GM13977 (cell line): ENCODE measurements at regions not wholly inside any gene's neighbourhood (a gene's known extent, or its start where the extent isn't known, plus 50 kb on each side); places are given as distances from the start of the nearest gene placed in this dataset.

Experiments used
- DNase-seq: peaks from one replicate; pipeline ENCODE4 v3.0.0; 2012; ENCODE audit warnings: low spot score
- in situ Hi-C: fragments of 300-500 bp; cut with MboI; formaldehyde crosslinking; loops from one replicate; pipeline ENCODE4 v1.12.0; 2022; ENCODE audit warnings: low sequenced_read_pairs, low pct_unique_long_range_greater_than_20kb, mixed read lengths, inconsistent platforms; ENCODE audit not compliant: unreplicated experiment
- TF ChIP-seq, protein P1 (sequence below): IDR thresholded peaks from 2 replicates; pipeline ENCODE4 v1.5.1; 2012; ENCODE audit warnings: mild to moderate bottlenecking, control low read depth; ENCODE audit not compliant: insufficient read depth; ENCODE audit errors: extremely low read depth, missing control alignments

DNA sequence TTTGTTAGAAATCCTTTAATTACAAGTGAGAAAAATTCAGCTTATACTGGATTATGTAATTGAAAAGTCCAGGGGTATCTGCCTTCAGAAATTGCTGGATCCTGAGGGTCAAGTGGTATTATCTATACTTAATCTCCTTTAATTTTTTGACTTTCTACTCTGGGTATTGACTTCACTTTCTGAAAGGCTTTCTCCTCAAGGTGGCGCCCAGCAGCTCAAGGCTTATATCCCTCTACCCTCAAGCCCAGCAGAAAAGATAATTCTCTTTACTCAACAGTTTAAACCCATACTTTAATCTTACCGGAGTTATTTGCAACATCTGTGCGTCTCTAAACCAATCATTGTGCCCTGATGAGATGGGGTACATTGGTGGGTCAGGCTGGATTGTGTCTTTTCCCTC is 129.5 kb downstream of the LARP7 start:
- peak; percentile 37 for DNase-seq
- in situ Hi-C loops: loop anchor here (10.0 to 25.0 kb wide), 2 partner anchors 142 to 429 kb away; no protein-coding TSS in a partner anchor
- TF ChIP-seq, protein P1, sequence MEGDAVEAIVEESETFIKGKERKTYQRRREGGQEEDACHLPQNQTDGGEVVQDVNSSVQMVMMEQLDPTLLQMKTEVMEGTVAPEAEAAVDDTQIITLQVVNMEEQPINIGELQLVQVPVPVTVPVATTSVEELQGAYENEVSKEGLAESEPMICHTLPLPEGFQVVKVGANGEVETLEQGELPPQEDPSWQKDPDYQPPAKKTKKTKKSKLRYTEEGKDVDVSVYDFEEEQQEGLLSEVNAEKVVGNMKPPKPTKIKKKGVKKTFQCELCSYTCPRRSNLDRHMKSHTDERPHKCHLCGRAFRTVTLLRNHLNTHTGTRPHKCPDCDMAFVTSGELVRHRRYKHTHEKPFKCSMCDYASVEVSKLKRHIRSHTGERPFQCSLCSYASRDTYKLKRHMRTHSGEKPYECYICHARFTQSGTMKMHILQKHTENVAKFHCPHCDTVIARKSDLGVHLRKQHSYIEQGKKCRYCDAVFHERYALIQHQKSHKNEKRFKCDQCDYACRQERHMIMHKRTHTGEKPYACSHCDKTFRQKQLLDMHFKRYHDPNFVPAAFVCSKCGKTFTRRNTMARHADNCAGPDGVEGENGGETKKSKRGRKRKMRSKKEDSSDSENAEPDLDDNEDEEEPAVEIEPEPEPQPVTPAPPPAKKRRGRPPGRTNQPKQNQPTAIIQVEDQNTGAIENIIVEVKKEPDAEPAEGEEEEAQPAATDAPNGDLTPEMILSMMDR: peak; percentile 48

DNA sequence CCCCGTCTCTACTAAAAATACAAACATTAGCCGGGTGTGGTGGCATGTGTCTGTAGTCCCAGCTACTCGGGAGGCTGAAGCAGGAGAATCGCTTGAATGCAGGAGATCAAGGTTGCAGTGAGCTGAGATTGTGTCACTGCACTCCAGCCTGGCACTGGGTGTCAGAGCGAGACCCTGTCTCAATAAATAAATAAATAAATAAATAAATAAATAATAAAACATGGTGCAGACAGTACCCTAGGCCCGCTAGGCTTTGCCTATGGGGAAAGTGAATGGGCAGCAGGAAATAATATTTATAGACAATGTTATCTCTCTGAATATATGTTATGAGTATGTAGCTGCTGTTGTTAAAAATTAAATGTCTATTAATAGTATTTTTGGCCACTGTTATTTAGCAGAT is 130.4 kb downstream of the LARP7 start:
- TF ChIP-seq, protein P1: no peak
- in situ Hi-C loops: loop anchor here (10.0 to 25.0 kb wide), 2 partner anchors 143 to 430 kb away; no protein-coding TSS in a partner anchor
- no peak for DNase-seq

DNA sequence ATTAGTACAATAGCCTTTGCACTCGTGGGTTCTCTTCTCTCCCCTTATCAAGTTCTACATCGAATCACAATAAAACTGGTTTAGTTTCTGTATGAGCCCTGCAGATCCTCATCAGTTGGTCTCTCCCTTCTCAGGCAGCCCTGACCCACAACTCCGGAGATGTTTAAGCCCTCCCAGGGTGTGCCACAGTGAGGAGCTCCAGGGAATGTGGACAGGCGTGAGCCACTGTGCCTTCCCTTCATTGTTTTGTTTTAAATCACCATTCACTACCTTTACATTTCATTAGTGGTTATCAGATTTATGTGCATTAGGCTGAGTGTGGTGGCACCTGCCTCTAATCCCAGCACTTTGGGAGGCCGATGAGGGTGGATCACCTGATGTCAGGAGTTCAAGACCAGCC is 133.2 kb downstream of the LARP7 start:
- TF ChIP-seq, protein P1: no peak
- in situ Hi-C loops: loop anchor here (25.0 kb wide), 1 partner anchor 433 kb away; no protein-coding TSS in a partner anchor
- no peak for DNase-seq

DNA sequence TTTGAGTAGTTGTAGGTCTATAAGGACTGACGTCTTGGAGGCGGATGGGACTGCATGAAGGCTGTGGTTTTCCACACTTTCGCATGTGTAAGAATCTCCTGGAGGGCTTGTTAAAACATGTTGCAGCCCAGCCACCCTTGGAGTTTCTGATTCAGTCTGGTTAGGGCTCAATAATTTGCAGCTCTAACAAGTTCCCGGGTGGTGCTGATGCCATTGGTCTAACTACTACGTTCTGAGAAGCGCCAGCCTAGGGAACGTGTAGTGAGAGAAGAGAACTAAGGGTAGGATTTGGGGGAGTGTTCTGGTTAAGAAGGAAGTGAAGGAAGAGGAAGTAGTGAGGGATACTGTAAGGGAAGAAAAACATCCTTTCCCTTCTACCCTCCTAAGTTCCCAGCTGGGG is 138.9 kb downstream of the LARP7 start:
- TF ChIP-seq, protein P1: no peak
- DNase-seq: no peak
- in situ Hi-C loops: no loop called here

DNA sequence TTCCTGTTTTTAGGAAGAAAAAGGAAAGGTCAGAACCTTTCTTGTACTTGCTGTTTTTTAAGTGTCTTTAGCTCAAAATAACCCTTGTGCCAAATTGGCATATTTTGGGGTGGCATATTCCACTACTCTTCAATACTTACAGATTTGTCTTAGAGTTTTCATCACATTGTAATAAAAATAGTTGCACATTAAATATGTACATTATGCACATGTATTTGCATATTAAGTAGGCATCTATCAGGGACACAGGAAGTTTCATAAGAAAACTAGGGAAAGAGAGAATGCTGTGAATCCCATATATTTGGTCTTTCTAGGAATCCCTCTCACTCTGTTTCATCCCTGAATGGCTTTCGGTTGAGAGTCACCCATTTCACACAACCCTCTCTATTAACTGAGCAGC is 139.6 kb downstream of the LARP7 start:
- DNase-seq: no peak
- TF ChIP-seq, protein P1: no peak
- in situ Hi-C loops: no loop called here

DNA sequence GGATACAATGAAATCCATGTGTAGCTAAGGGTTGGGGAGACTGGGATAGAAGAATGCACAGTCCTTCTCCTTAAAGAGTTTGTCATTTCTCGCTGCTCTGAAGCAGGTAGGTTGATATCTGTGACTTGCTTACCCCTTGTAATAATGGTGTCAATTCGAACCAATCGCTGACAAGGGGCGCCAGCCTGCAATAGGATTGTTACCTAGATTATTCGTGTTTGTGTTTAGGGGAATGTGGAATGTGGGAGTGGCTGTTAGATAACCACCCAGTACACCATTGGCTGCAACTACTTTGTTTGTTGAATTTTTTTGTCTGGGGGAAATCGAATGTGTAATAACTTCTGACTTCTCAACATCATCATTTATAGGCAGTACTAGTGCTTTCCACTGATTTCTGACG is 141.6 kb downstream of the LARP7 start:
- DNase-seq: no peak
- in situ Hi-C loops: no loop called here
- TF ChIP-seq, protein P1: no peak

DNA sequence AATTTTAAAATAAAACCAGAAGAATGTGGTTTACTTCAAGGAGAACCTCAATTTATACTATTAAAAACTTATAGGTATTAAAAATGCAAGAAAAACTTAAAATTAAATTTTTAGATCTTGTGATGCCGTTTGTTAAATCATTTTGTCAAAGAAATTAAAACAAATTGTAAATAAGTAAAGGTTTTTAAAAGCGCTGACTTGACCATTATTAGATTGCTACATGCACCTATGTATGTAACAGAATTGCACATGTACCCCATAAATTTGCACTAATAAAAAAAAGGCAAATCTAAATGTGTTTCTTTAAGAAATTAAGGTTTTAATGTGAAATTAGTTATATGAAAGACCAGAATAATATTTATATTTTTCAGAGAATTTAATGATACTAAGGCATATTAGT is 156.1 kb downstream of the LARP7 start:
- TF ChIP-seq, protein P1: no peak
- in situ Hi-C loops: no loop called here
- DNase-seq: no peak
